ACC112 (cell line): ENCODE measurements at regions not wholly inside any gene's neighbourhood (a gene's known extent, or its start where the extent isn't known, plus 50 kb on each side); places are given as distances from the start of the nearest gene placed in this dataset.

Experiments
- H2AFZ ChIP-seq: fragments of 200-600 bp; sonication (generic); one replicate; pipeline ENCODE4 v1.6.0; 2017; ENCODE audit warnings: antibody characterized with exemption, low read length; ENCODE audit not compliant: unreplicated experiment
- H3K27ac ChIP-seq: fragments of 200-600 bp; sonication (generic); 2 replicates; pipeline ENCODE4 v1.5.1; 2014; ENCODE audit warnings: low read depth, mild to moderate bottlenecking, antibody characterized with exemption, low read length, moderate library complexity
- H3K27me3 ChIP-seq: fragments of 200-600 bp; sonication (generic); 2 replicates; pipeline ENCODE4 v1.6.1; 2014; ENCODE audit warnings: mild to moderate bottlenecking, antibody characterized with exemption, low read length, moderate library complexity, mixed read lengths; ENCODE audit not compliant: insufficient read depth
- H3K36me3 ChIP-seq: fragments of 200-600 bp; sonication (generic); 2 replicates; pipeline ENCODE4 v1.6.1; 2016; ENCODE audit warnings: mild to moderate bottlenecking, antibody characterized with exemption, low read length, moderate library complexity, mixed read lengths; ENCODE audit not compliant: insufficient read depth
- H3K4me1 ChIP-seq: fragments of 200-600 bp; sonication (generic); one replicate; pipeline ENCODE4 v1.6.1; 2016; ENCODE audit warnings: low read length, mixed read lengths; ENCODE audit not compliant: insufficient read depth, unreplicated experiment, control insufficient read depth
- H3K4me3 ChIP-seq: fragments of 200-600 bp; sonication (generic); 2 replicates; pipeline ENCODE4 v1.5.1; 2014; ENCODE audit warnings: mild to moderate bottlenecking, low read depth, low read length
- H3K79me2 ChIP-seq: fragments of 200-600 bp; sonication (generic); one replicate; pipeline ENCODE4 v1.6.0; 2016; ENCODE audit warnings: low read length; ENCODE audit not compliant: control insufficient read depth, unreplicated experiment, insufficient read depth

- H3K27ac ChIP-seq: no peak overlapping the region
- no peaks in the 10 kb centered on the region for H3K4me1 ChIP-seq
- H3K36me3 ChIP-seq: no peaks in the 10 kb centered on the region
- H3K79me2 ChIP-seq: no peaks in the 10 kb centered on the region
- H2AFZ ChIP-seq: no peak overlapping the region
- no peak overlapping the region for H3K4me3 ChIP-seq
- peaks cover 10% of the 10 kb centered on the region; the same call in 1 of the 2 replicates for H3K27me3 ChIP-seq
These were observed 194.2 kb upstream of the PKDCC start for GRCh38 chr2:41853427-41854191.

GRCh38 chr2:41854227-41854626, 193.6 kb upstream of the PKDCC start:
- Histone ChIP-seq H3K27me3 (peaks cover 10% of the 10 kb centered on the region; the same call in 1 of the 2 replicates), H3K79me2 (no peaks in the 10 kb centered on the region), H2AFZ (no peak overlapping the region), H3K27ac (no peak overlapping the region), H3K36me3 (no peaks in the 10 kb centered on the region), H3K4me1 (peaks cover 3% of the 10 kb centered on the region), H3K4me3 (no peak overlapping the region)

DNA sequence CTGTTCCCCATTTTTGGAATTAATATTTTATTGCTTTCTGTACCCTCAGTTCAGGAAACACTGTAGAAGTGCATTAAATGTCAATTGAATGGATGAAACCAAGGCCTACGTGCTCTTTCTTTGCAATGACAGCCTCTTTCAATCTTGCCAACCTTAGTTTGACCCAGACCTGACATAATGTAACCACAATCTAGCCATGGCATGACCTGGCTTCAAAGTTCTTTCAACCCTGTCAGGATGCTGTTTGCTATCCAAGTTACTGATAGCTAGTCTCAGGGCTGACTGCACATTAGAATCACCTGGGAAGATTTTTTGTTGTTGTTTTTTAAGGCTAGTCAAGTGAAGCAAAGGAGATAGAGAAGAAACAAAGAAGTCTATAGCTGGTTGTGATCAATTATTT, 190.9 kb upstream of the PKDCC start:
- peaks cover 16% of the 10 kb centered on the region for H3K4me1 ChIP-seq

GRCh38 chr2:41859615-41860514, 188.0 kb upstream of the PKDCC start:
- Histone ChIP-seq H3K27me3 (no peaks in the 10 kb centered on the region), H2AFZ (peak overlapping the region; percentile 43), H3K4me3 (peak overlapping the region; percentile 77), H3K79me2 (no peaks in the 10 kb centered on the region), H3K4me1 (peaks cover 16% of the 10 kb centered on the region), H3K36me3 (no peaks in the 10 kb centered on the region), H3K27ac (peak overlapping the region; percentile 86)

More for the DNA sequence above, 190.9 kb upstream of the PKDCC start:
- Histone ChIP-seq H2AFZ (no peak overlapping the region), H3K4me3 (no peak overlapping the region), H3K27me3 (no peaks in the 10 kb centered on the region), H3K36me3 (no peaks in the 10 kb centered on the region), H3K79me2 (no peaks in the 10 kb centered on the region), H3K27ac (no peak overlapping the region)

- Histone ChIP-seq H3K4me3 (no peak overlapping the region), H3K27ac (no peak overlapping the region), H3K4me1 (peaks cover 24% of the 10 kb centered on the region), H3K36me3 (no peaks in the 10 kb centered on the region), H3K79me2 (no peaks in the 10 kb centered on the region), H3K27me3 (no peaks in the 10 kb centered on the region), H2AFZ (no peak overlapping the region)
These were observed 184.8 kb upstream of the PKDCC start for GRCh38 chr2:41863062-41863461.

DNA sequence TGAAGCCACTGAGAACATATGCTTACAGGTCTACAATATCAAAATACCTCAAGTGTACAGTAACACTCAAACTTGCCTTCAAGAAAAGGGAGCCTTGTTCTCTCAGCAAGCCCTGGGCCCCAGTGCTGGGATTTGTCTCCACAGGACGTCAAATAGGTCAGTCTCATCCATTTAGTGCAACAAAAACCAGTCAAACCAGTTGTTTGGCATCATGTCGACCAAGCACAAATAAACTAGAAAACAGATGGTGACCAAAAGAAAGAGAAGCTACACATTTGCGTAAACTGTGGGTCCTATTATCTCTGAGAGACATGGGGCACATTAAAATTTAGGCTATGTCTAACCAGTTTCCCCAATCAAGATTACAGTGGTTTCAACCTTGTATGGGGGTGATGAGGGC, 182.6 kb upstream of the PKDCC start:
- H3K4me3 ChIP-seq: no peak overlapping the region
- no peaks in the 10 kb centered on the region for H3K27me3 ChIP-seq
- H3K4me1 ChIP-seq: peaks cover 14% of the 10 kb centered on the region
- no peak overlapping the region for H2AFZ ChIP-seq
- H3K36me3 ChIP-seq: no peaks in the 10 kb centered on the region
- no peaks in the 10 kb centered on the region for H3K79me2 ChIP-seq
- H3K27ac ChIP-seq: no peak overlapping the region

DNA sequence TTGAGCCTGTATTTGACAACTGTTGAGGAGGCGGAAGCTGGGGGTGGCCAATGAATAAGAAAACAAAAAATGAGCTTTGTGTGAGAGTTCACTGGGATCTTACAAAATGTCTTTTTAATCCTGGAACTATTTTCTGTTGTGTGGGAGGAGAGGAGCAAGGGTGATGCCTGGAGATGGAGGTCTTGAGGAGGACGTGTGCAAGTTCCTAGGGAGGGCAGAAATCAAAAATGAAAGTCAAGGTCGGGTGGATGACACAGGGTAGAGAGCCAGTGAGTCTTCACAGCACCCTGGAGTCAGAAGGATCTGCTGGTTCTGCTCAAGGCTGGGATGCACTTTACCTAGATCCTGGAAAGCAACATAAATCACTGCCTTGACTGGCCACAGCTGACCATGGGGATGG, 180.3 kb upstream of the PKDCC start:
- Histone ChIP-seq H3K79me2 (no peaks in the 10 kb centered on the region), H3K27ac (peak overlapping the region; percentile 12), H3K4me1 (peaks cover 18% of the 10 kb centered on the region), H3K4me3 (peak overlapping the region; percentile 64), H3K36me3 (no peaks in the 10 kb centered on the region), H2AFZ (peak overlapping the region; percentile 65), H3K27me3 (no peaks in the 10 kb centered on the region)

- Histone ChIP-seq H3K36me3 (no peaks in the 10 kb centered on the region), H2AFZ (no peak overlapping the region), H3K4me1 (peaks cover 28% of the 10 kb centered on the region), H3K4me3 (no peak overlapping the region), H3K79me2 (no peaks in the 10 kb centered on the region), H3K27ac (no peak overlapping the region), H3K27me3 (no peaks in the 10 kb centered on the region)
These were observed 178.1 kb upstream of the PKDCC start for GRCh38 chr2:41869542-41870264.

- H2AFZ ChIP-seq: no peak overlapping the region
These were observed 177.6 kb upstream of the PKDCC start for GRCh38 chr2:41870265-41870585.

GRCh38 chr2:41871080-41871479, 176.7 kb upstream of the PKDCC start:
- Histone ChIP-seq H3K4me1 (peaks cover 28% of the 10 kb centered on the region), H3K4me3 (no peak overlapping the region), H3K36me3 (no peaks in the 10 kb centered on the region), H3K79me2 (no peaks in the 10 kb centered on the region), H3K27ac (no peak overlapping the region), H2AFZ (no peak overlapping the region), H3K27me3 (no peaks in the 10 kb centered on the region)

More at GRCh38 chr2:41870265-41870585, 177.6 kb upstream of the PKDCC start:
- Histone ChIP-seq H3K79me2 (no peaks in the 10 kb centered on the region), H3K4me3 (no peak overlapping the region), H3K27me3 (no peaks in the 10 kb centered on the region), H3K4me1 (peaks cover 28% of the 10 kb centered on the region), H3K36me3 (no peaks in the 10 kb centered on the region), H3K27ac (no peak overlapping the region)
